ENCODE measurements at regions not wholly inside any gene's neighbourhood (a gene's known extent, or its start where the extent isn't known, plus 50 kb on each side); places are given as distances from the start of the nearest gene placed in this dataset.

GRCh38 chr6:56745971-56746370 is 103.3 kb upstream of the DST start:
- H3K27me3 ChIP-seq, result peaks cover 4% of the 10 kb centered on the region
- H3K9me3 ChIP-seq, result no peaks in the 10 kb centered on the region
- H3K4me3 ChIP-seq (ENCODE audit: low read depth in 1 of 2, low read length in 1 of 2), result no peak overlapping the region
- H3K4me1 ChIP-seq (ENCODE audit: control insufficient read depth in 1 of 2, insufficient read depth in 1 of 2, low read depth in 1 of 2, low read length in 1 of 2), result no peaks in the 10 kb centered on the region
- no peak for TF ChIP-seq CTCF (IDR thresholded peaks at IDR 0.05)
- H3K27ac ChIP-seq, result no peak overlapping the region
- H3K36me3 ChIP-seq, result no peaks in the 10 kb centered on the region

GRCh38 chr6:56745081-56745480 is 102.4 kb upstream of the DST start:
- Histone ChIP-seq H3K9me3 (no peaks in the 10 kb centered on the region), H3K4me1 (ENCODE audit: control insufficient read depth in 1 of 2, insufficient read depth in 1 of 2, low read depth in 1 of 2, low read length in 1 of 2) (no peaks in the 10 kb centered on the region), H3K36me3 (no peaks in the 10 kb centered on the region), H3K27me3 (peaks cover 4% of the 10 kb centered on the region), H3K4me3 (ENCODE audit: low read depth in 1 of 2, low read length in 1 of 2) (no peak overlapping the region), H3K27ac (no peak overlapping the region)
- TF ChIP-seq CTCF (IDR thresholded peaks at IDR 0.05), result no peak

GRCh38 chr6:56744528-56744927 is 101.8 kb upstream of the DST start:
- Histone ChIP-seq H3K9me3 (no peaks in the 10 kb centered on the region), H3K36me3 (no peaks in the 10 kb centered on the region), H3K27me3 (peaks cover 4% of the 10 kb centered on the region), H3K4me1 (ENCODE audit: control insufficient read depth in 1 of 2, insufficient read depth in 1 of 2, low read depth in 1 of 2, low read length in 1 of 2) (no peaks in the 10 kb centered on the region), H3K27ac (no peak overlapping the region), H3K4me3 (ENCODE audit: low read depth in 1 of 2, low read length in 1 of 2) (no peak overlapping the region)
- TF ChIP-seq CTCF (IDR thresholded peaks at IDR 0.05), result no peak

- Histone ChIP-seq H3K4me1 (ENCODE audit: control insufficient read depth in 1 of 2, insufficient read depth in 1 of 2, low read depth in 1 of 2, low read length in 1 of 2) (no peaks in the 10 kb centered on the region), H3K36me3 (no peaks in the 10 kb centered on the region), H3K27me3 (peaks cover 4% of the 10 kb centered on the region), H3K27ac (no peak overlapping the region), H3K4me3 (ENCODE audit: low read depth in 1 of 2, low read length in 1 of 2) (no peak overlapping the region), H3K9me3 (no peaks in the 10 kb centered on the region)
- TF ChIP-seq CTCF (IDR thresholded peaks at IDR 0.05), result no peak
These were observed 99.6 kb upstream of the DST start for GRCh38 chr6:56742122-56742791.

GRCh38 chr6:56741472-56741871 is 98.8 kb upstream of the DST start:
- H3K36me3 ChIP-seq, result no peaks in the 10 kb centered on the region
- no peaks in the 10 kb centered on the region for H3K9me3 ChIP-seq
- H3K4me3 ChIP-seq (ENCODE audit: low read depth in 1 of 2, low read length in 1 of 2), result no peak overlapping the region
- no peak for TF ChIP-seq CTCF (IDR thresholded peaks at IDR 0.05)
- H3K4me1 ChIP-seq (ENCODE audit: control insufficient read depth in 1 of 2, insufficient read depth in 1 of 2, low read depth in 1 of 2, low read length in 1 of 2), result no peaks in the 10 kb centered on the region
- H3K27ac ChIP-seq, result no peak overlapping the region
- peaks cover 4% of the 10 kb centered on the region for H3K27me3 ChIP-seq
